ENCODE measurements at regions not wholly inside any gene's neighbourhood (a gene's known extent, or its start where the extent isn't known, plus 50 kb on each side); places are given as distances from the start of the nearest gene placed in this dataset.

DNA sequence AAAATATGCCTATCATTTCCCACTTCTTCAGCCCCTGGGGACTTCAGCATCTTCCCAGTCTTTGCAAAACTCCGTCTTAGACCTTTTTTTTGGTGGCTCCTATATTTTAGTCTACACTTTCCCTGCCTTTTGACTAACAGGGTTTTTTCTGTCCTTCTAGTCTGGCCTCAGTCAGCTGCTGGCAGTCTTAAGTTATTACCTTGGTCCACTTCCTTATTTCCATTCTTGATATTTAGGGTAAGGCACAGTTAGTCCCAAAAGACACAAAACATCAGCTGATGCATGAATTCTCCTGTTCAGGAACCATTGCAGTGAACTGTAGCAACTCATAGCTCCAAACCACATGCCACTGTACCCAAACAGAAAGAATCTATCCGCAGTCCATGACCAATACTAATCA, 234.6 kb upstream of the RFC3 start:
- no peaks in the 10 kb centered on the region for H3K9me2 ChIP-seq (replicated peaks; ENCODE audit: insufficient read depth, low read length)
- H3K27me3 ChIP-seq (replicated peaks; ENCODE audit: insufficient read depth, low read length), result no peaks in the 10 kb centered on the region
- H3K4me3 ChIP-seq (ENCODE audit: low read length), result no peak overlapping the region
- no peaks in the 10 kb centered on the region for H3K9me3 ChIP-seq (replicated peaks; ENCODE audit: insufficient read depth, low read length)
- no peak overlapping the region for H2AFZ ChIP-seq (ENCODE audit: low read length)
- no peaks in the 10 kb centered on the region for H3F3A ChIP-seq (ENCODE audit: insufficient read depth, low read length)
- no peaks in the 10 kb centered on the region for H3K79me2 ChIP-seq (ENCODE audit: low read length)
- no peak overlapping the region for H3K4me2 ChIP-seq (ENCODE audit: low read depth, low read length)
- no peaks in the 10 kb centered on the region for H4K20me1 ChIP-seq (ENCODE audit: insufficient read depth, low read length)
- H3K36me3 ChIP-seq (replicated peaks; ENCODE audit: insufficient read depth, low read length), result no peaks in the 10 kb centered on the region
- TF ChIP-seq EZH2 (optimal IDR thresholded peaks at IDR 0.05; ENCODE audit: low read depth, low read length), result no peak
- no peak for DNase-seq
- no peak overlapping the region for H3K9ac ChIP-seq (ENCODE audit: low read length)
- no peak overlapping the region for H3K27ac ChIP-seq (ENCODE audit: low read length)
- no peaks in the 10 kb centered on the region for H3K4me1 ChIP-seq (ENCODE audit: low read length)

GRCh38 chr13:33590936-33591335, 227.0 kb upstream of the RFC3 start:
- no peaks in the 10 kb centered on the region for H3K79me2 ChIP-seq (ENCODE audit: low read length)
- DNase-seq, result no peak
- H4K20me1 ChIP-seq (ENCODE audit: insufficient read depth, low read length), result no peaks in the 10 kb centered on the region
- H2AFZ ChIP-seq (ENCODE audit: low read length), result no peak overlapping the region
- H3K9me3 ChIP-seq (replicated peaks; ENCODE audit: insufficient read depth, low read length), result no peaks in the 10 kb centered on the region
- H3K9ac ChIP-seq (ENCODE audit: low read length), result no peak overlapping the region
- no peaks in the 10 kb centered on the region for H3K4me1 ChIP-seq (ENCODE audit: low read length)
- no peak overlapping the region for H3K4me3 ChIP-seq (ENCODE audit: low read length)
- TF ChIP-seq EZH2 (optimal IDR thresholded peaks at IDR 0.05; ENCODE audit: low read depth, low read length) (no peak), EZH2phosphoT487 (IDR thresholded peaks at IDR 0.05; ENCODE audit: low read length) (no peak), CTCF (IDR thresholded peaks at IDR 0.05; ENCODE audit: low read length) (no peak)
- H3K27me3 ChIP-seq (replicated peaks; ENCODE audit: insufficient read depth, low read length), result no peaks in the 10 kb centered on the region
- H3K4me2 ChIP-seq (ENCODE audit: low read depth, low read length), result no peak overlapping the region
- H3K9me2 ChIP-seq (replicated peaks; ENCODE audit: insufficient read depth, low read length), result no peaks in the 10 kb centered on the region
- H3F3A ChIP-seq (ENCODE audit: insufficient read depth, low read length), result no peaks in the 10 kb centered on the region
- H3K36me3 ChIP-seq (replicated peaks; ENCODE audit: insufficient read depth, low read length), result no peaks in the 10 kb centered on the region
- no peak overlapping the region for H3K27ac ChIP-seq (ENCODE audit: low read length)

DNA sequence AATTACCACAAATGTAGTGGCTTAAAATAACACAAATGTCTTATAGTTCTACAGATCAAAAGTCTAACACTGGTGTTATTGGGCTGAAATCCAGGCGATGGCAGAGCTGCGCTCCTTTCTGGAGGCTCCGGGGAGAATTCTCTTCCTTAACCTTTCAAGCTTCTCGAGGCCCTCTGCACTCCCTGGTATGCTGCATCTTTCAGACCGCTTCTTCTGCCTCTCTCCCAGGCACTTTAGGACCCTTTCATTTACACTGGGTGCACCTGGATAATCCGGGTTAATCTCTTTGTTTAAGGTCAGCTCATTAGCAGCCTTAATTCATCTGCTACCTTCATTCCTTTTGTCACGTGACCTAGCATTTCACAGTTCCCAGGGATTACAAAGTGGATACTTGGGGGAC, 211.3 kb upstream of the RFC3 start:
- no peak for DNase-seq
- H2AFZ ChIP-seq (ENCODE audit: low read length), result no peak overlapping the region

More for the DNA sequence above, 211.3 kb upstream of the RFC3 start:
- H3K27me3 ChIP-seq (replicated peaks; ENCODE audit: insufficient read depth, low read length), result no peaks in the 10 kb centered on the region
- H3K27ac ChIP-seq (ENCODE audit: low read length), result no peak overlapping the region
- no peaks in the 10 kb centered on the region for H3F3A ChIP-seq (ENCODE audit: insufficient read depth, low read length)
- H4K20me1 ChIP-seq (ENCODE audit: insufficient read depth, low read length), result no peaks in the 10 kb centered on the region
- H3K79me2 ChIP-seq (ENCODE audit: low read length), result no peaks in the 10 kb centered on the region
- H3K4me1 ChIP-seq (ENCODE audit: low read length), result no peaks in the 10 kb centered on the region
- H3K4me2 ChIP-seq (ENCODE audit: low read depth, low read length), result no peak overlapping the region
- no peaks in the 10 kb centered on the region for H3K9me3 ChIP-seq (replicated peaks; ENCODE audit: insufficient read depth, low read length)
- no peak overlapping the region for H3K4me3 ChIP-seq (ENCODE audit: low read length)
- H3K36me3 ChIP-seq (replicated peaks; ENCODE audit: insufficient read depth, low read length), result no peaks in the 10 kb centered on the region
- no peak for TF ChIP-seq CTCF (IDR thresholded peaks at IDR 0.05; ENCODE audit: low read length)
- no peak for TF ChIP-seq EZH2 (optimal IDR thresholded peaks at IDR 0.05; ENCODE audit: low read depth, low read length)
- no peak overlapping the region for H3K9ac ChIP-seq (ENCODE audit: low read length)
- no peaks in the 10 kb centered on the region for H3K9me2 ChIP-seq (replicated peaks; ENCODE audit: insufficient read depth, low read length)
